MM.1S (cell line): ENCODE measurements at regions not wholly inside any gene's neighbourhood (a gene's known extent, or its start where the extent isn't known, plus 50 kb on each side); places are given as distances from the start of the nearest gene placed in this dataset.

Experiments
- DNase-seq: peaks from one replicate; pipeline ENCODE4 v3.0.0-alpha.2; 2015
- H2AFZ ChIP-seq: fragments of 300-600 bp; sonication (generic); 2 replicates; pipeline ENCODE4 v1.6.0; 2016; ENCODE audit warnings: antibody characterized with exemption, low read length
- H3F3A ChIP-seq: fragments of 300-600 bp; sonication (generic); 2 replicates; pipeline ENCODE4 v1.6.1; 2016; ENCODE audit warnings: mild to moderate bottlenecking, antibody characterized with exemption, low read length, moderate library complexity, mixed read lengths; ENCODE audit not compliant: insufficient read depth
- H3K27ac ChIP-seq: fragments of 300-600 bp; sonication (generic); 2 replicates; pipeline ENCODE4 v1.5.1; 2016; ENCODE audit warnings: mild to moderate bottlenecking, low read length
- H3K27me3 ChIP-seq: fragments of 300-600 bp; sonication (generic); replicated peaks from 2 replicates; pipeline ENCODE4 v1.6.0; 2016; ENCODE audit warnings: low read length; ENCODE audit not compliant: insufficient read depth
- H3K36me3 ChIP-seq: fragments of 300-600 bp; sonication (generic); replicated peaks from 2 replicates; pipeline ENCODE4 v1.6.1; 2016; ENCODE audit warnings: mild to moderate bottlenecking, low read length, mixed read lengths; ENCODE audit not compliant: insufficient read depth
- H3K4me1 ChIP-seq: fragments of 300-600 bp; sonication (generic); 2 replicates; pipeline ENCODE4 v1.6.1; 2016; ENCODE audit warnings: low read length, mixed read lengths
- H3K4me2 ChIP-seq: fragments of 300-600 bp; sonication (generic); 2 replicates; pipeline ENCODE4 v1.6.0; 2016; ENCODE audit warnings: low read depth, low read length
- H3K4me3 ChIP-seq: fragments of 300-600 bp; sonication (generic); 2 replicates; pipeline ENCODE4 v1.5.1; 2016; ENCODE audit warnings: low read length, mixed read lengths
- H3K79me2 ChIP-seq: fragments of 300-600 bp; sonication (generic); 2 replicates; pipeline ENCODE4 v1.6.1; 2016; ENCODE audit warnings: mixed run types, low read length, mixed read lengths
- H3K9ac ChIP-seq: fragments of 300-600 bp; sonication (generic); 2 replicates; pipeline ENCODE4 v1.6.1; 2016; ENCODE audit warnings: low read length, mixed read lengths
- H3K9me2 ChIP-seq: fragments of 300-600 bp; sonication (generic); replicated peaks from 2 replicates; pipeline ENCODE4 v1.6.1; 2016; ENCODE audit warnings: mild to moderate bottlenecking, low read length, mixed read lengths; ENCODE audit not compliant: insufficient read depth
- H3K9me3 ChIP-seq: fragments of 300-600 bp; sonication (generic); replicated peaks from 2 replicates; pipeline ENCODE4 v1.6.1; 2016; ENCODE audit warnings: mild to moderate bottlenecking, low read length, mixed read lengths; ENCODE audit not compliant: insufficient read depth
- H4K20me1 ChIP-seq: fragments of 300-600 bp; sonication (generic); 2 replicates; pipeline ENCODE4 v1.6.1; 2016; ENCODE audit warnings: mild to moderate bottlenecking, low read length, moderate library complexity, mixed read lengths; ENCODE audit not compliant: insufficient read depth
- EZH2 ChIP-seq: fragments of 300-600 bp; sonication (generic); optimal IDR thresholded peaks from 2 replicates; pipeline ENCODE3; 2017; ENCODE audit warnings: low read depth, mild to moderate bottlenecking, antibody characterized with exemption, low read length, mixed read lengths
- EZH2phosphoT487 ChIP-seq: fragments of 300-600 bp; sonication (generic); IDR thresholded peaks from 2 replicates; pipeline ENCODE4 v1.6.1; 2018; ENCODE audit warnings: antibody characterized with exemption, low read length
- TF ChIP-seq, protein P1 (sequence below): fragments of 300-600 bp; sonication (generic); IDR thresholded peaks from 2 replicates; pipeline ENCODE4 v1.5.1; 2016; ENCODE audit warnings: antibody characterized with exemption, low read length, mixed read lengths

DNA sequence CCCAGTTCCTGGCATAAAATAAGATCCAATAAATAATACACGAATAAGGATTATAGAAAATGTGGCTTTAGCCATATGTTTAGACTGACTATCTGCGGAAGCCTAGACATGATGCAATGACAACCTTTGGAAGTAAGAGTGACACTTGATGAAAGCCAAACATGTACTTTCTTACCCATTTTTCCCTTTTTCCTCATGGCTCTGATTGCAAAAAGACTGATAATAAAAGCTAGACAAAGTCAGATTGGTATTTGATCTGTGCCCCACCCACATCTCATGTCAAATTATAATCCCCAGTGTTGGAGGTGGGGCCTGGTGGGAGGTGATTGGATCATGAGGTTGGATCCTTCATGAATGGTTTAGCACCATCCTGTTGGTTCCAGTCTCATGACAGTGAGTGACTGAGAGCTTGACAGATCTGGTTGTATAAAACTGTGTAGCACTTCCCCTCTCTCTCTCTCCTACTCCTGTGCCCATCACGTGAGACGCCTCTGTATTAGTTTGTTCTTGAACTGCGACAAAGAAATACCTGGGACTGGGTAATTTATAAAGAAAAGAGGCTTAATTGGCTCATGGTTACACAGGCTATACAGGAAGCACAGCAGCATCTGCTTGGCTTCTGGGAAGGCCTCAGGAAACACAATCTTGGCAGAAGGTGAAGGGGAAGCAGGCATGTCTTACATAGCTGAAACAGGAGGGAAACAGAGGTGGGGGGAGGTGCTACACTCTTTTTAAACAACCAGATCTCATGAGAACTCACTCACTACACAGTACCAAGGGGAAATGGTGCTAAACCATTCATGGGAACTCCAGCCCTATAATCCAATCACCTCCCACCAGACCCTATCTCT is 243.4 kb upstream of the PIK3R1 start:
- Histone ChIP-seq H3K79me2 (no peaks in the 10 kb centered on the region), H3K27me3 (no peaks in the 10 kb centered on the region), H3K9ac (no peak overlapping the region), H3K9me2 (no peaks in the 10 kb centered on the region), H3K4me3 (no peak overlapping the region), H3K4me1 (no peaks in the 10 kb centered on the region), H2AFZ (no peak overlapping the region), H3K36me3 (no peaks in the 10 kb centered on the region), H3K4me2 (no peak overlapping the region), H3F3A (no peaks in the 10 kb centered on the region), H3K27ac (no peak overlapping the region), H3K9me3 (no peaks in the 10 kb centered on the region), H4K20me1 (no peaks in the 10 kb centered on the region)
- TF ChIP-seq EZH2: no peak
- TF ChIP-seq, protein P1, sequence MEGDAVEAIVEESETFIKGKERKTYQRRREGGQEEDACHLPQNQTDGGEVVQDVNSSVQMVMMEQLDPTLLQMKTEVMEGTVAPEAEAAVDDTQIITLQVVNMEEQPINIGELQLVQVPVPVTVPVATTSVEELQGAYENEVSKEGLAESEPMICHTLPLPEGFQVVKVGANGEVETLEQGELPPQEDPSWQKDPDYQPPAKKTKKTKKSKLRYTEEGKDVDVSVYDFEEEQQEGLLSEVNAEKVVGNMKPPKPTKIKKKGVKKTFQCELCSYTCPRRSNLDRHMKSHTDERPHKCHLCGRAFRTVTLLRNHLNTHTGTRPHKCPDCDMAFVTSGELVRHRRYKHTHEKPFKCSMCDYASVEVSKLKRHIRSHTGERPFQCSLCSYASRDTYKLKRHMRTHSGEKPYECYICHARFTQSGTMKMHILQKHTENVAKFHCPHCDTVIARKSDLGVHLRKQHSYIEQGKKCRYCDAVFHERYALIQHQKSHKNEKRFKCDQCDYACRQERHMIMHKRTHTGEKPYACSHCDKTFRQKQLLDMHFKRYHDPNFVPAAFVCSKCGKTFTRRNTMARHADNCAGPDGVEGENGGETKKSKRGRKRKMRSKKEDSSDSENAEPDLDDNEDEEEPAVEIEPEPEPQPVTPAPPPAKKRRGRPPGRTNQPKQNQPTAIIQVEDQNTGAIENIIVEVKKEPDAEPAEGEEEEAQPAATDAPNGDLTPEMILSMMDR: no peak
- TF ChIP-seq EZH2phosphoT487: no peak
- no peak for DNase-seq

GRCh38 chr5:67971223-67971830 is 244.2 kb upstream of the PIK3R1 start:
- no peaks in the 10 kb centered on the region for H3K79me2 ChIP-seq
- no peak overlapping the region for H2AFZ ChIP-seq
- H3K27me3 ChIP-seq: no peaks in the 10 kb centered on the region
- no peak overlapping the region for H3K27ac ChIP-seq
- TF ChIP-seq EZH2phosphoT487 (no peak), EZH2 (no peak)
- TF ChIP-seq, protein P1: no peak
- no peaks in the 10 kb centered on the region for H3K4me1 ChIP-seq
- no peak for DNase-seq
- no peak overlapping the region for H3K4me3 ChIP-seq
- H3K9ac ChIP-seq: no peak overlapping the region
- H3K9me3 ChIP-seq: no peaks in the 10 kb centered on the region
- no peaks in the 10 kb centered on the region for H3K36me3 ChIP-seq
- no peaks in the 10 kb centered on the region for H4K20me1 ChIP-seq
- no peaks in the 10 kb centered on the region for H3K9me2 ChIP-seq
- no peaks in the 10 kb centered on the region for H3F3A ChIP-seq
- no peak overlapping the region for H3K4me2 ChIP-seq

GRCh38 chr5:67969631-67970030 is 245.9 kb upstream of the PIK3R1 start:
- H4K20me1 ChIP-seq: no peaks in the 10 kb centered on the region
- H3K4me2 ChIP-seq: no peak overlapping the region
- H3K9ac ChIP-seq: no peak overlapping the region
- no peaks in the 10 kb centered on the region for H3K27me3 ChIP-seq
- H3K36me3 ChIP-seq: no peaks in the 10 kb centered on the region
- H2AFZ ChIP-seq: no peak overlapping the region
- H3K9me2 ChIP-seq: no peaks in the 10 kb centered on the region
- TF ChIP-seq, protein P1: no peak
- no peak for TF ChIP-seq EZH2
- TF ChIP-seq EZH2phosphoT487: no peak
- no peak overlapping the region for H3K4me3 ChIP-seq
- H3F3A ChIP-seq: no peaks in the 10 kb centered on the region
- H3K27ac ChIP-seq: no peak overlapping the region
- no peak for DNase-seq
- no peaks in the 10 kb centered on the region for H3K79me2 ChIP-seq
- H3K9me3 ChIP-seq: no peaks in the 10 kb centered on the region
- no peaks in the 10 kb centered on the region for H3K4me1 ChIP-seq
